ENCODE measurements at regions not wholly inside any gene's neighbourhood (a gene's known extent, or its start where the extent isn't known, plus 50 kb on each side); places are given as distances from the start of the nearest gene placed in this dataset.

- DNase-seq (ENCODE audit: low read depth in 3 of 3) = no peak
Measured at GRCh38 chr21:17003258-17003615, 509.6 kb upstream of the CXADR start.

GRCh38 chr21:17003763-17004373 is 509.0 kb upstream of the CXADR start:
- DNase-seq (ENCODE audit: low read depth in 3 of 3) = no peak

DNA sequence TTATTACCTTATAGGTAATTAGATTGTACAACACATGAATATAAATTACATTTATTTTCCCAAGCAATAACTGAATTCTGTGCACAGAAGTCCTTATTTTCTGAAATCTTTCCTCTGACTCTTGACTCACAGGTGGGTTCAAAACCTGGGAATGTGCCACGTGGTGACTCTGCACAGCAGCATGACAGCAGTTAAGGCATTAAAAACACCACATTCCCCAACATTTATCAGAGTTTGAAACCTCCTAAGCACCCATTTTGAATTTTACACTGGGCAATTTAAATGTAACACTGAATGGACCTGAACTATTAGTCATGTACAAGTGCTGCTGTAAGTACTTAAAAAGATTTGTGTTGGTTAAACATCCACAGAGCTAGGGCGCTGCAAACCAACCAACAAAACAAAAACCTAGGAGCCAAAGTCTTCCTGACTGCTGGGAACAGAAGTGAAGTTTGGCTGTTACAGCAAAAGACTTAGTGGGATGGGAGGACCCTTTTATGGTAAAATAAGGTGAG is 480.6 kb upstream of the CXADR start:
- DNase-seq (ENCODE audit: low read depth in 3 of 3) = no peak

DNA sequence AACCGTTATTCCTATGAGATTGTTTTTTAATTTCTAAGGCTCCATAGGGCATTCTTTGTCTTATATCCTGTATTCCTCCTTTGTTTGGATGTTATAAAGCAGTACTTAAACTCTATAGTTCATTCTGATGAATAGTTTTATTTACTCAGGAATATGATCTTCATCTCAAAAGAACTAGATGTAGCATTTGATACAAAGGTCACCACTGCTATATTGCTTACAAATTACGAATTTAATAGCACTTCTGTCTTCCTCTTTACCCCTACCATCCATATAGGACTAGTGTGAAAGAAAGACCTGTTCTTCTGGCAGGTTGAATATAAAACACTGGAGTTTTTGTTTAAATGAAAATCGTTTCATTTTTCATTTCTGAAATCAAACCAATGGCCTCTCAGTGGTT is 468.1 kb upstream of the CXADR start:
- DNase-seq (ENCODE audit: low read depth in 3 of 3) = no peak

- DNase-seq (ENCODE audit: low read depth in 3 of 3) = no peak
Measured at GRCh38 chr21:17045214-17045853, 467.5 kb upstream of the CXADR start.

GRCh38 chr21:17048974-17049373 is 463.9 kb upstream of the CXADR start:
- no peak for DNase-seq (ENCODE audit: low read depth in 3 of 3)

DNA sequence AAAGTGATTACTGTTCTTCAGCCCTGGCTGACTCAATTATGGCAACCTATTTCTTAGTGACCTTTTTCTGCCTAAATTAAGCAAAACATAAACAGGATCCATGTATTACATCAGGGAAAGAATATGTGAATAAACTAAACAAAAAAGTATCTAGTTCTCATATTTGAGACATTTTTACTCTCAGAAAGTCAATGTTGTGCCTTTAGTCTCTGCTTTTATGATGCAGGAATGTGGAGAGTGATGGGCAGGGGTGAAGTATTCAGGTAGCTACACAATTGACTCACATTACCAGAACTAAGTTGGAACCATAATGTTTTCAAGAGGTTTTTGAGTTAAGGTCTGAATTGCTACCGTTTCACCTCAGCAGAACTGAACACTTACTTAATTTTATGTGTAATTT is 462.7 kb upstream of the CXADR start:
- DNase-seq (ENCODE audit: low read depth in 3 of 3) = no peak

GRCh38 chr21:17050646-17051045 is 462.2 kb upstream of the CXADR start:
- DNase-seq (ENCODE audit: low read depth in 3 of 3) = no peak

GRCh38 chr21:17051054-17051453 is 461.8 kb upstream of the CXADR start:
- no peak for DNase-seq (ENCODE audit: low read depth in 3 of 3)

- no peak for DNase-seq (ENCODE audit: low read depth in 3 of 3)
Measured at GRCh38 chr21:17053321-17053720, 459.5 kb upstream of the CXADR start.

DNA sequence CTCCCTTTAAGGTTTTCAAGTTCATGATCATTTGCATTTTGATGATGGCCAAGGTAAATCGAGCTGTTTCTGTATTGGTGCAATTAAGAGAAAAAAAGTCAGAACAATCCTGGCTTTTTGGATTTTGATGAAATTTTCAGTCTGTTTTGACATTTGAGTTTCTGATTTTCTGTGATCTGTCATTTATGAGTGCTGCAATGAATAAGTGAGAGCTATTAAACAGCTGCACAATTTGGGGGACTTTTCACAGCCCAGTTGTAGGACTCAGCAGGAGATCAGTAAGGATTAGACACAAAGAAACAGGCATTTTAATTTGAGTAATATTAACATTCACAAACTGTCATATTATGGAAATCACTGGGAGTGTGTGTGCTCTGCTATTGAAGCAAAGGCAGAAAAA is 452.9 kb upstream of the CXADR start:
- DNase-seq (ENCODE audit: low read depth in 3 of 3) = no peak

GRCh38 chr21:17066006-17066405 is 446.8 kb upstream of the CXADR start:
- no peak for DNase-seq (ENCODE audit: low read depth in 3 of 3)

DNA sequence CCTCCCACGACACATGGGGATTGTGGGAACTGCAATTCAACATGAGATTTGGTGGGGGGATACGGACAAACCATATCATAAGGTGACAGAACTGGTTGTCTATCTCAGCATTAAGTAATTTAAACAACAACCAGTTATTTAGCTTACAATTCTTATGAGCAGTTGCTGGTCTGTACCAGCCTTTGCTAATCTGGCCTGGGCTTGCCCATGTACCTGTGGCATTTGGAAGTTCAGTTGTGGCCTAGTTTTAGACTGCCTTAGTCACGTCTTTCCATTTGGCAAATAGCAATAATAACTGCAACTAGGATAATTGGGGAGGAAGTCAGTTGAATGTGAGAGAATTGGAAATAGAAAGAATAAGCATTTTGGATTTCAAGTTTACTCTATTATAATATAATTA is 441.8 kb upstream of the CXADR start:
- DNase-seq (ENCODE audit: low read depth in 3 of 3) = no peak

- no peak for DNase-seq (ENCODE audit: low read depth in 3 of 3)
Measured at GRCh38 chr21:17081193-17081592, 431.6 kb upstream of the CXADR start.

GRCh38 chr21:17082843-17083483 is 429.9 kb upstream of the CXADR start:
- no peak for DNase-seq (ENCODE audit: low read depth in 3 of 3)

DNA sequence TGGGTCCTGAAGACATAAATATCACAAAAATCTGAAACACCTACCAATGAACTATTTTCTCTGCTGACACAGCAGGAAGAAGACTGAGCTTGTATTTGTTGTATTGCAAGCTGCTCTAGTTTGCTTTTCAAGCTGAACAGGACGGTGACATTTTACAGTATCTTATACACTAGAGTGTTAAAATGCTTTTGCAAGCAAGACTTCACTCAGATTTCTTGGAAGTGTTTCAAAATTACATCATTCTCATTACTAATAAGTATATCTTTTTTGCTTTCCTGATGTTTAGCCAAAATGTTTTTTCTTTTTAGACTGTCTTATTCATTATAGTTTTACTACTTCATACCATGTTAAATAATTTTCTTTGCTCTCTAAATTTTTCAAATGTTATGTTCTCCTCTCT is 427.1 kb upstream of the CXADR start:
- no peak for DNase-seq (ENCODE audit: low read depth in 3 of 3)

DNA sequence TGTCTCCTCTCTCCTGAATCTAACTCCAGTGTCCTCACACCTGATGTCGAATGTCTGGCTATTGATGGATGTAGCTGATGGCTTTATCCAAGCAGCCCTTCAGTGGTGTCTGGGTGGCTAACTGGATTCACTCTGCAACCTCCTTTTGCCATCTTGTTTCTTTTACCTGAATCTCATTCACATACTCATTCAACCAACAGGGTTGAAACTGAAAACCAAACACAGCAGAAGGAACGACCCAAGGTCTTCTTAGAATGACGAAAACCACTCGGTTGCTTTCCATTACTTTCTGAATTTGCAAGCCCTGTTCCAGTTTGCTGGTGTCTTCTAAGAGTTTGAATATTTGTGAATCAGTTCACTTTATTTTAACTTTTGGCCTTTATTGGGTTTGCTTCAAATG is 424.3 kb upstream of the CXADR start:
- no peak for DNase-seq (ENCODE audit: low read depth in 3 of 3)

DNA sequence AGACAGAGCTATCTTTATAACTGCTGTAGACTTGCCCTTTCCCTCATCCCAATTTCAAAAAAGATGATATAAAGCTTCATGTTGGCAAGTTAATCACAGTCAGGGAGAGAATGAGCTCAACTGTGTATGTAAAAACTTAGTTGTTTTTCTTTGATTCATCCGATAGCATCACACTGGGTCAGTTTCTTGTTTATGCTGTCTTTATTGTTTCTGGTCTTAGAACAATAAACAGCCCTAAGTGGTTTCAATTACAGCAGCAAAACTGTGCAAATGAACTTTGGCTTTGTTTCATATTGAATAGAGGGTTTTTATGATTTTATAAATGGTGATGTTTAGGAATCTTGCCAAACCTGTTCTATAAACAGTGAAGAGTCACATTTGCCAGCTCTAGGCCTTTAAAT is 423.8 kb upstream of the CXADR start:
- no peak for DNase-seq (ENCODE audit: low read depth in 3 of 3)

DNA sequence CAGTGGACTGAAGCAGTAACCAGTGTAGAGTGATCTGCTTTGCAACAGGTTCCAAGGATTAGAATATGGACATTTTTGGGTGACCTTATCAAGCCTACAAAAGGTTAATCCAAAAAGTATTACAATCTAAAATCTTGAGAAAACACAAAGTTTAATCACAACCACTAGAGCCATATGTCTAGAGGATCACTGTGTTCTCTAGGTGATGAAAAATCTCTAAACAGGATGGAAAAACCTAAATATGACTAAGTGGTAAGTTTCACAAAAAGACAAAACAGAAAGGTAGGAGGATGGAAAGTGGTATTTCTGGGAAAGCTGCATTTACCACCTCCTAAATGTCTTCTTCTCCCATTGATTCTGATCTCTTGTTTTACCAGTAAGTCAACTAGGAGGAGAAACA is 411.1 kb upstream of the CXADR start:
- DNase-seq (ENCODE audit: low read depth in 3 of 3) = no peak

DNA sequence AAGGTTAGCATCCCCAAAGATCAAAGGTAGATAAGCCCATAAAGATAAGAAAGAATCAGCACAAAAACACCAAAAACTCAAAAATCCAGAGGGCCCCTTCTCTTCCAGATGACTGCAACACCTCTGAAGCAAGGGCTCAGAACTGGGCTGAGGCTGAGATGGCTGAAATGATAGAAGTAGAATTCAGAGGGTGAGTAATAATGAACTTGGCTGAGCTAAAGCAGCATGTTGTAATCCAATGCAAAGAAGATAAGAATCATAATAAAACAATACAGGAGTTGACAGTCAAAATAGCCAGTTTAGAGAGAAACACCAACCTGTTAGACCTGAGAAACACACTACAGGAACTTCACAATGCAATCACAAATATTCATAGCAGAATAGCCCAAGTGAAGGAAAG is 406.9 kb upstream of the CXADR start:
- DNase-seq (ENCODE audit: low read depth in 3 of 3) = no peak

- DNase-seq (ENCODE audit: low read depth in 3 of 3) = no peak
Measured at GRCh38 chr21:17114045-17114444, 398.8 kb upstream of the CXADR start.

DNA sequence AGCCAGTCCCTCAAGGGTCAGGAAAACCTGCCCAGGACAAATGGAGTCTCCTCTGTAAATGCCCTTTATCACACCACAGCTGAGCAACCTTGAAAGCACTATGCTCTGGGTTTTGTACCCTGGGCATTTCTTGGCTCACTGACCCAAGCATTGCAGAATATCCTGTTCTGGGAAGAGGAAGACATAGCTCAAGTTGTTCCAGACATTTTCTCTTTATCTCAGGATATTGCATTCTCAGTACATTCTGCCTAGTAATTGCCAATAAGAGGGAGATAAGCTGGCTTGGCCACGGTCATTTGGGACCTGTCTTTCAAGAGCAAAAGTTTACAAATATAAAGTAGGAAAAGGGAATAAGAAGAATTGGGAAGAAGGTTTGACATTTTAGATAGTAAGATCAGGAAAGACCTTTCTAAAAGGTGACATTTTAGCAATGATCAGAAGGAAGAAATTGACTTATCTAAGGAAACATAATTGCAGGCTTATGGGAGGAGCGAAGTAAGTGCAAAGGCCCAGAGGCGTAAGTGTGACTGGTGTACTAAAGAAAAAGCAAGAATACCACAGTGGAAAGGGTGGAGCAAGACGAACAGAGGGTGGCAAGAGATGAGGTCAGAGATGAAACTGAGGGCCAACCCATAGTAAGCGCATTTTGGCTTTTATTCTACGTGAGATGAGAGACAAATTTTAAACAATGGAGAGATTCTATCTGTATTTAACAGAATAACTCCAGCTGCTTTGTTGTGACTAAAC is 394.0 kb upstream of the CXADR start:
- DNase-seq (ENCODE audit: low read depth in 3 of 3) = no peak
